ENCODE measurements at regions not wholly inside any gene's neighbourhood (a gene's known extent, or its start where the extent isn't known, plus 50 kb on each side); places are given as distances from the start of the nearest gene placed in this dataset.
"Not testable (repeated sequence)": the region's sequence is repeated elsewhere in the genome, so short reads cannot be mapped to it uniquely, and the experiment has no call there.

GRCh38 chr1:55522353-55522903 is 307.3 kb upstream of the USP24 start:
- no peaks in the 10 kb centered on the region for H3K4me1 Mint-ChIP-seq (ENCODE audit: low read depth)
- peaks cover 6% of the 10 kb centered on the region for H3K27me3 Mint-ChIP-seq (ENCODE audit: low read depth)
- H3K4me3 Mint-ChIP-seq, result no peak overlapping the region
- no peaks in the 10 kb centered on the region for H3K9me3 Mint-ChIP-seq
- no peaks in the 10 kb centered on the region for H3K36me3 Mint-ChIP-seq (ENCODE audit: low read depth)
- H3K27ac Mint-ChIP-seq, result no peak overlapping the region

DNA sequence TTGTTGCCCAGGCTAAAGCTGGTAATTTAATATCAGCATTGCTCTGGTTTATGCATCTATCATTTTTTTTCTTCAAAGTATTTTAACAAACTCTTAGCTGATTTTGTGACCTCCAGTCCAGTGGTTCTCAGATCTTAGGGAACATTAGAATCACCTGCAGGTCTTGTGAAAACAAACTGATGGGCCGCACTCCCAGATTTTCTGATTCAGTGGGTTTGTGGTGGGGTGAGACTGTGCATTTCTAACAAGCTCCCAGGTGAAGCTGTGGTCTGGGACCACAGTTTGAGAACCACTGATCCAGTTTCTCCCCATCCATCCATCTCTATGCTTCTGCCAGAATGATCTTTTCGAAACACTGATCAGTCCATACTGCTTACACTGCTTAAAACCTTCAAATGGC is 305.7 kb upstream of the USP24 start:
- Mint-ChIP-seq H3K9me3 (no peaks in the 10 kb centered on the region), H3K4me3 (no peak overlapping the region), H3K36me3 (ENCODE audit: low read depth) (no peaks in the 10 kb centered on the region), H3K27ac (no peak overlapping the region), H3K27me3 (ENCODE audit: low read depth) (peaks cover 6% of the 10 kb centered on the region), H3K4me1 (ENCODE audit: low read depth) (no peaks in the 10 kb centered on the region)

DNA sequence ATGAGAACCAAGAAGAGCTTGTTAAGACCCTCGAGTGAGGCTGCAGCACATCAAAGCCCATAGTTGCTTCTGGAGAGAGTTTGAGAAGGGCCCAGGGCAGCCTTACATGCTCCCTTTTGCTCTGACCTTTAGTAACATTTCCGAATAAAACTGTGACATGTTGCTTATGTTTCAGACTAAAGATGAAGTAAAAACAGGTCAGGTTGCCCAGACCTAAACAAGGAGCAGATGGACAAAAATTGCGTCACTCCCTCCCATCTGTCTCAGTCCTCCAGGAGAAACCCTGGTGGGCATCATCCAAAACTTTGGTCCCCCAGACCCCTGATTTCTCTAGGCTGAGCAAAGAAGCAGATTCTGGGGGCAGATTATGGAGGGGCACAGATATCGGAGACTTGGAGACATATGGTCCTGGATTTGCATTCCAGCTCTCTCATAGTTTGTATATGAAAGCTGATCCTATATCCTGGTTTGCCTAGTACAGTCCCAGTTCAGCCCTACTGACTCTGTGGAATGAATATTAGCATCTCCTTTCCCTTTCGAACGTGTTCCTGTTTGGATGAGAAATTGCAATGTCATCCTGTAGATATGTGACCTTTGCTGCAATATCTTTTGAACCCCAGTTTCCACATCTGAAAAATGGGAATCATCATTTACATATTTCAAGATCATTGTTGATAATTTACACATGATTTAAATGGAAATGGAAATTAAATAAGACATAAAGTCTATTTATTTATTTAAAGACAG is 304.9 kb upstream of the USP24 start:
- no peak overlapping the region for H3K27ac Mint-ChIP-seq
- no peak overlapping the region for H3K4me3 Mint-ChIP-seq
- H3K9me3 Mint-ChIP-seq, result no peaks in the 10 kb centered on the region
- H3K36me3 Mint-ChIP-seq (ENCODE audit: low read depth), result no peaks in the 10 kb centered on the region
- peaks cover 6% of the 10 kb centered on the region for H3K27me3 Mint-ChIP-seq (ENCODE audit: low read depth)
- H3K4me1 Mint-ChIP-seq (ENCODE audit: low read depth), result no peaks in the 10 kb centered on the region

DNA sequence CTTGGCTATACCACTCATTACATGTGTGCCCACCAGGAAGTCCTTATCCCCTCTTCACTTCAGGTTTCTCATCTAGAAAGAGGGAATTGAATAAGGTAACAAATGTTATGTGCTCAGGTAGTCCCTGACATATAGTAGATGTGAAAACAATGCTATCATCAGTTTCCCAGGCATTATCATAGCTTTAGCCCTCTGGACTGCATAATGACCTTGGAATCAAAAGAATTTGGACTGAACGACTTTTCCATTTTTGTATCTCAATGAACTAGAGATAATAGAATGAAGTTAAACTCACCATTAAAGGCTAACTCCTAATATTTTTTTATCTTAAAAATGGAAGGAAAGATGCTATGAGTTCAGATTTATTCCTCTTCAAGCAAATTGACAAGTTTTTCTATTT is 304.1 kb upstream of the USP24 start:
- Mint-ChIP-seq H3K27me3 (ENCODE audit: low read depth) (peaks cover 6% of the 10 kb centered on the region), H3K4me3 (no peak overlapping the region), H3K4me1 (ENCODE audit: low read depth) (no peaks in the 10 kb centered on the region), H3K27ac (no peak overlapping the region), H3K36me3 (ENCODE audit: low read depth) (no peaks in the 10 kb centered on the region), H3K9me3 (no peaks in the 10 kb centered on the region)

DNA sequence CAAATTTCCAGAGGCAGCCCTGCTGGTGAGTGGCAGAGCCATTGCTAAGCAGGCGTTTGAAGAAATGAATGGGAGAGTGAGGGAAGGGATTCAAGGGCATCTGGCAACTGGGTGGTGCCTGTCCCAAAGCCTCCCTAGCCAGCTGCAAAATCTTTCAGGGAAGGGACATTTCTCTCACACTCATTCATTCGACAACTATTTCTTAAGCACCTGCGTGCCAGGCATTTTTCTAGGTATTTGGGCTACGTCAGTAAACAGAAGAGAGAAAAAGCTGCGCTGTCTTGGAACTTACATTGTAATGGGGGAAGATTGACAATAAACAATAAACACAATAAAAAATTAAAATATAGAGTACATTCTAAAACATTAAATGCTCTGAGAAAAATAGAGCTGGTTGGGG is 301.9 kb upstream of the USP24 start:
- Mint-ChIP-seq H3K4me3 (no peak overlapping the region), H3K27ac (no peak overlapping the region), H3K27me3 (ENCODE audit: low read depth) (peaks cover 6% of the 10 kb centered on the region), H3K4me1 (ENCODE audit: low read depth) (no peaks in the 10 kb centered on the region), H3K9me3 (no peaks in the 10 kb centered on the region), H3K36me3 (ENCODE audit: low read depth) (no peaks in the 10 kb centered on the region)

DNA sequence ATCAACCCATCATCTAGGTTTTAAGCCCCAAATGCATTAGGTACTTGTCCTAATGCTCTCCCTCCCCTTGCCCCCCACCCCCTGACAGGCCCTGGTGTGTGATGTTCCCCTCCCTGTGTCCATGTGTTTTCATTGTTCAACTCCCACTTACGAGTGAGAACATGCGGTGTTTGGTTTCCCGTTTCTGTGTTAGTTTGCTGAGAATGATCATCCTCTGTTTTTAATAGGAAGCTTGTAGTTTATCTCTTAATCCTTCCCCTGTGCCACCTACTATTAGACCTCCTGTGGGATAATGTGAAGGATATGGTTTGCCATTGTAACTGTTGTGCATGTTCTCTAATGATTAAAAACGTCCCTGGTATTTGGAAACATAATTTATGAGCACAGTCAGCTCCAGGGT is 299.4 kb upstream of the USP24 start:
- not testable (repeated sequence) for H3K27ac Mint-ChIP-seq; H3K4me3 Mint-ChIP-seq; H3K27me3 Mint-ChIP-seq (ENCODE audit: low read depth); H3K4me1 Mint-ChIP-seq (ENCODE audit: low read depth); H3K9me3 Mint-ChIP-seq; H3K36me3 Mint-ChIP-seq (ENCODE audit: low read depth)

- no peak overlapping the region for H3K27ac Mint-ChIP-seq
Observed at GRCh38 chr1:55512466-55512865, 297.3 kb upstream of the USP24 start.

DNA sequence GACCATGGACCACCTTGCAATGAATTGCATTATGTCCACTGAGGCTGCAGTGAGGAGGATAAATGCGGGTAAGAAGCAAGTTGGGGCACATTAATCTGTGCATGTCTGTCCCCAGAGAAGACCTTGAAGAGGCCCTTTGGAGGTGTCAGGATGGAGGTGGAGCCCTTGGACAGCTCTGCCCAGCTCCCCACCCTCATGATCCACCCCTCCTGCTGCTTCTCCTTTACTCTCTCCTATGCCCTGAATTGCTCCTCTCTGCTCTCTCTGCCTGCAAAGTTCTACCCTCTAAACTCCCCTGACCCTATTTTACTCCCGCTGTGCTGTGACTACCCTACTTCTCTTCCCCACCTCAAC is 292.4 kb upstream of the USP24 start:
- Mint-ChIP-seq H3K27ac (no peak overlapping the region), H3K4me1 (ENCODE audit: low read depth) (no peaks in the 10 kb centered on the region)

More at GRCh38 chr1:55512466-55512865, 297.3 kb upstream of the USP24 start:
- H3K9me3 Mint-ChIP-seq, result no peaks in the 10 kb centered on the region
- H3K4me1 Mint-ChIP-seq (ENCODE audit: low read depth), result no peaks in the 10 kb centered on the region
- H3K27me3 Mint-ChIP-seq (ENCODE audit: low read depth), result peaks cover 3% of the 10 kb centered on the region
- H3K36me3 Mint-ChIP-seq (ENCODE audit: low read depth), result no peaks in the 10 kb centered on the region
- no peak overlapping the region for H3K4me3 Mint-ChIP-seq

GRCh38 chr1:55506740-55507577 is 291.8 kb upstream of the USP24 start:
- Mint-ChIP-seq H3K27ac (no peak overlapping the region), H3K36me3 (ENCODE audit: low read depth) (no peaks in the 10 kb centered on the region), H3K27me3 (ENCODE audit: low read depth) (peaks cover 7% of the 10 kb centered on the region), H3K4me1 (ENCODE audit: low read depth) (no peaks in the 10 kb centered on the region), H3K4me3 (no peak overlapping the region), H3K9me3 (no peaks in the 10 kb centered on the region)

More for the DNA sequence above, 292.4 kb upstream of the USP24 start:
- peaks cover 7% of the 10 kb centered on the region for H3K27me3 Mint-ChIP-seq (ENCODE audit: low read depth)
- H3K4me3 Mint-ChIP-seq, result no peak overlapping the region
- H3K9me3 Mint-ChIP-seq, result no peaks in the 10 kb centered on the region
- H3K36me3 Mint-ChIP-seq (ENCODE audit: low read depth), result no peaks in the 10 kb centered on the region

DNA sequence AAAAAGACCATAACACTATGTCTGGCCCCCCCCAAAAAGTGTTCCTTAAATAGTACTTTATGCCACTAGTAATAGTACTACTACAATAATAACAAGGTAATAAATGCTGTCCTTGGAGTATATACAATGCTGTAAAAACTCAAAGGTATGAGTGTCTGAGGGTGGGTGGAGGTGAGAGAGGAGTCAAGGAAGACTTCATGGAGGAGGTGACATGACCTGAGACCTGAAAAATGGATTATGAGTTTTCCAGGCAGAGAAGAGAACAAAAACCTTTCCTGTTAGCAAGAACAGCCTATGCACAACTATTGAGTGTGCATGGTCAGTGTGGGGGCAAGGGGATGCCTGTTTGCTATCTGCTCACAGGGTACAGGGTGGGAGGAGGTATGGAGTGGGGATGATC is 290.2 kb upstream of the USP24 start:
- Mint-ChIP-seq H3K36me3 (ENCODE audit: low read depth) (no peaks in the 10 kb centered on the region), H3K27me3 (ENCODE audit: low read depth) (peaks cover 4% of the 10 kb centered on the region), H3K9me3 (no peaks in the 10 kb centered on the region), H3K4me3 (no peak overlapping the region), H3K4me1 (ENCODE audit: low read depth) (no peaks in the 10 kb centered on the region), H3K27ac (no peak overlapping the region)

DNA sequence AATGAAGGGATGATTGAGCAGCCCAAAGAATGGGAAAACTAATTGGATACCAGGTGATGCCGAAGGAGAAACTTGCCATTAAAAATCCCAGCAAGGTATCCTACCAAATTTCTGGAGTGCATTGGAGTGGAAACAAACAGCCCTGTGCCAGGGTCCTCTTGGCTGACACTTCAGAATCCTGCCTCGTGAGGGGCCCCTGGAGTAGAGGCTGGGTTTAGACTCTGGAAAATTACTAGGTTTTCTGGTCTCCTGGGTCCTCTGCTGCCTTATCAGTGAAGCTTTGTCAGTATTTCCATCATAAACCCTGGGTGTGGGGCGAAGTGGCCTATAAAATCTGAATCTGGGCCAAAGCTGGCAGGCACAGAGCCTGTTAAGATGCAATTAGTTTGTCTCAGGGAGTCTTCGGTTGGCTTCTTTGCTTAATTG is 289.2 kb upstream of the USP24 start:
- peaks cover 4% of the 10 kb centered on the region for H3K27me3 Mint-ChIP-seq (ENCODE audit: low read depth)
- H3K36me3 Mint-ChIP-seq (ENCODE audit: low read depth), result no peaks in the 10 kb centered on the region
- no peak overlapping the region for H3K27ac Mint-ChIP-seq
- no peak overlapping the region for H3K4me3 Mint-ChIP-seq
- H3K9me3 Mint-ChIP-seq, result no peaks in the 10 kb centered on the region
- no peaks in the 10 kb centered on the region for H3K4me1 Mint-ChIP-seq (ENCODE audit: low read depth)

- H3K4me3 Mint-ChIP-seq, result no peak overlapping the region
- no peaks in the 10 kb centered on the region for H3K4me1 Mint-ChIP-seq (ENCODE audit: low read depth)
- H3K36me3 Mint-ChIP-seq (ENCODE audit: low read depth), result no peaks in the 10 kb centered on the region
- H3K27ac Mint-ChIP-seq, result no peak overlapping the region
- peaks cover 4% of the 10 kb centered on the region for H3K27me3 Mint-ChIP-seq (ENCODE audit: low read depth)
- no peaks in the 10 kb centered on the region for H3K9me3 Mint-ChIP-seq
Observed at GRCh38 chr1:55503663-55504305, 288.6 kb upstream of the USP24 start.

- H3K9me3 Mint-ChIP-seq, result no peaks in the 10 kb centered on the region
- no peak overlapping the region for H3K27ac Mint-ChIP-seq
- peaks cover 4% of the 10 kb centered on the region for H3K27me3 Mint-ChIP-seq (ENCODE audit: low read depth)
- no peaks in the 10 kb centered on the region for H3K36me3 Mint-ChIP-seq (ENCODE audit: low read depth)
- no peak overlapping the region for H3K4me3 Mint-ChIP-seq
- H3K4me1 Mint-ChIP-seq (ENCODE audit: low read depth), result no peaks in the 10 kb centered on the region
Observed at GRCh38 chr1:55500601-55501000, 285.4 kb upstream of the USP24 start.

DNA sequence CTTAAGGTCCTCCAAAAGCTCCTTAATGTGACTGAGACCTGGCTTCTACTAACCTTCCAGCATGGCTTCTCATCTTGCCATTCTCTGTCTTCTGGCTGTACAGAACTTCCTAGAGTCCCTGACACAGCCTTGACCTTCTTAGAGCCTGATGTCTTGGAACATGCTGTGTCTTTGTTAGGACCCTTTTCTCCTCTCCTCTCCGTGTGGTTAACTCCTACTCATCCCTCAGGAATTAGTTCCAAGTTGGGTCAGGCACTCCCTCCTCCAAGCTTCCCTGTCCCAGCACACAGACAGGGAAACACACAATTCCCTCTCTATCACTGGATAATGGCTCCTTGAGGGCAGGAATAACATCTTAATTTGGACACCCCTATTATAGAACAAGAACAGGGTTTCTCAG is 275.4 kb upstream of the USP24 start:
- Mint-ChIP-seq H3K27ac (no peak overlapping the region), H3K4me3 (no peak overlapping the region), H3K9me3 (no peaks in the 10 kb centered on the region), H3K27me3 (ENCODE audit: low read depth) (no peaks in the 10 kb centered on the region), H3K4me1 (ENCODE audit: low read depth) (no peaks in the 10 kb centered on the region), H3K36me3 (ENCODE audit: low read depth) (no peaks in the 10 kb centered on the region)

DNA sequence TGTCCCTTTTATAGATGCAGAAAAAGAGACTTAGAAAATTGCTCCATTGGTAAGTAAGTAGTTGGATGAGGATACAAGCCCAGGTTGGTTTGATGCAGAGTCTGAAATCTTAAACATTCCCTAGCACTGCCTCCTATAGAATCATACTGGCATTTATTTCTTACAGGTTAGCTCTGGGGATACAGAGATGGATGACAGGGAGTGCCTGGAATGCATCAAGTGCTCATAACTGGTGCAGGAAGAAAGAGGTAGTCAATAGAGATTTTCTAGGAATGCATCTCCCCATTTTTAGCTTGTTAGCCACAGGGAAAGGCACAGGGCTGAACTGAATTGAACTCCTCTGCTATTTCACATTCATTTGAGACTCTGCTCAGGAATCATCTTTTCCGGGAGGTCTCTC is 269.0 kb upstream of the USP24 start:
- H3K4me1 Mint-ChIP-seq (ENCODE audit: low read depth), result no peaks in the 10 kb centered on the region
- H3K4me3 Mint-ChIP-seq, result no peak overlapping the region
- peaks cover 1% of the 10 kb centered on the region for H3K27me3 Mint-ChIP-seq (ENCODE audit: low read depth)
- no peaks in the 10 kb centered on the region for H3K36me3 Mint-ChIP-seq (ENCODE audit: low read depth)
- no peak overlapping the region for H3K27ac Mint-ChIP-seq
- H3K9me3 Mint-ChIP-seq, result no peaks in the 10 kb centered on the region

Measured in T-helper 1 cell treated with Interleukin-12 subunit alpha and Interleukin-12 subunit beta and Interleukin-4 antibody, amounts not matched to agents 30 μg/mL and 1 μg/mL, for 36 hours (primary cell).